ENCODE measurements at regions not wholly inside any gene's neighbourhood (a gene's known extent, or its start where the extent isn't known, plus 50 kb on each side); places are given as distances from the start of the nearest gene placed in this dataset.
"Not testable (repeated sequence)": the region's sequence is repeated elsewhere in the genome, so short reads cannot be mapped to it uniquely, and the experiment has no call there.

GRCh38 chr16:79864032-79864780 is 263.7 kb upstream of the MAF start:
- DNase-seq (ENCODE audit: low read depth) = no peak

GRCh38 chr16:79863128-79864031 is 262.8 kb upstream of the MAF start:
- DNase-seq (ENCODE audit: low read depth) = no peak

DNA sequence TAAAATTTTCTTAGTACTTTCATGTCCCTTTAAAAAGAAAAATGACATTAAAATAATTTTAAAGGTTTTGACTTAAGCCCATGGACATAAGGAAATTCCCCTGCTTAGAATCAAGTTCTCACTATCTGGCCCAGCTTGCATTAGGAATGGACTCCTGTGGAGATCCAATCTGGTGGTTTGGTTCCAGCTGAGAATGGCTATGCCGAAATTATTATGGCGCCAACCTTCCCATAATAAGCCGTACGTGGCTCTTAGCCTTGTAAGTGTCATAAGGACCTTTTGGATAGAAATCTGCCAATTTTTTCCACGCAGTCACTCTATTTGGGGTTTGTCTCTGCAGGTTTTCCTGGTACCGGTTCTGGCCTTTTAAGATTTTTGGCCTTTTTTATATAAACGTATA is 262.1 kb upstream of the MAF start:
- no peak for DNase-seq (ENCODE audit: low read depth)

- DNase-seq (ENCODE audit: low read depth) = no peak
These were observed 256.0 kb upstream of the MAF start for GRCh38 chr16:79856581-79856980.

DNA sequence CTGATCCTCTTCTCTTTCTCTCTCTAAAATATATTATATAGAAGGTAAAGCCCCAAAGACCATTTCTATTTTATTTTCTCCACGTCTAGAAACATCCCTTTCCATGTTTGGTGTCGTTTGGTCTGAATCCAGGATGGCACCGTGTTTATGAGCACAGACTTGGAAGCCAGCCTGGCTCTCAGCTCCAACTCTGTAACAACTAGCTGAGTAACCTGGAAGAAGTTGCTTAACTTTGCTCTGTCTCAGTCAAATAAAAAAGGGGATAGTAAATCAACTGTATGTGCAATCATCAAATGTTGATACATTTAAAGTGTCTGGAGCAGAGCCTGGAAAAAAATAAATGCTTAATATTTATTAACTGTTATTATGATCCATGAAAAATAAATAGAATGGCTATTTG is 249.8 kb upstream of the MAF start:
- no peak for DNase-seq (ENCODE audit: low read depth)

DNA sequence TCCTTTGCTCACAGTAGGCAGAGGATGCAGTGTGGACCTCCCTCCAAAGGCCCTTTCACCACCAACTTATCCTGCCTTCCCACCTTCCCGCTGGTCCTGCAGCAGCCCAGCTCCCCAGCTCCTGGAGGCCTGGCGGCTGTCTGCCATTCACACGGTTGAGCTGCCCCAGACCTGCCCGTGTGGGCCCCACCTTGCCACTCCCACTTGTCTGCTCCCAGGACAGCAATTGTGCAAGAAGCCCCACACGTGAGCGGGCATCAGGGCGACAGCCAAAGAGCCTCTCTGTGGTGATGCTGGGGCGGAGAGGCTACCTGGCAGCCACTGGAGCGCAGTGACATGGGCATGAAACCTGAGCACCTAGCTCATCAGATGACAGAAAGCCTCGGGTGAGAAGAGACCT is 248.6 kb upstream of the MAF start:
- DNase-seq (ENCODE audit: low read depth) = no peak

GRCh38 chr16:79848719-79849118 is 248.2 kb upstream of the MAF start:
- no peak for DNase-seq (ENCODE audit: low read depth)

DNA sequence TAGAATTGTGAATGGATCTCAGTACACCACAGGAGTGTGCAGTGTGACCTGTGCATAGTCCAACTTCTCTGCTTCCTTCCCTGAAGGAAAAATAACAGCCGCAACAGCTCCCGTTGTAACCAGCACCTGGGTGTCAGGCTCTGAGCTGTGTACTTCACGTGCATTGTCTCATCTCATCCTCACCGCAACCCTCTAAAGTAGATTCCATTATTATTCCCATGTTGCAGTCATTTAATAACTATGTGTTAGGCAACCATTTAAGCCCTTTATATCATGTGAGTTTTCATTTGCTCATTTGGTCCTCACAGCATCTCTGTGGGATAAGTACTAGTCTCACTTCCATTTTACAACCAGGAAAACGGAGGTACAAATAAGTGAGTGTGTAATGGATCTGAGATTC is 247.0 kb upstream of the MAF start:
- DNase-seq (ENCODE audit: low read depth) = no peak

DNA sequence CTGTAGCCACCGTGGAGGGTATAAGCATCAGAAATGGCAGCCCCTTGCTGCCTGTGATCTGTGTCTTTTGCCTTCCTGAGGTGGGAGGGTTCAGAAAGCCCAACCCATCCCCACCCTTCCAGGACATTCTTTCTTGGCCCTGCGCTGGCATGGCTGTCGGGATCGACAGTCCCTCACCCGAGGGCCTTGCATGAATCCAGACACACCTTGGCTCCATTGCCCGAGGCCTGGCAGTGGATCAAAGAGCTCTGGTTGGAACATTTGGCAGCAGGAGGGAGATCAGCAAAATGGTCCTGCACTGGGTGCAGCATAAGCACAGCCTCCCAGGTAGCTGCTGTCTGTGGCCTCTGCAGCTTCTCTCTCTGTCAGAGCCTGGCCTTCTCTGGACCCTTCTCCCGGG is 246.6 kb upstream of the MAF start:
- DNase-seq (ENCODE audit: low read depth) = no peak

GRCh38 chr16:79845734-79846135 is 245.2 kb upstream of the MAF start:
- DNase-seq (ENCODE audit: low read depth) = no peak

DNA sequence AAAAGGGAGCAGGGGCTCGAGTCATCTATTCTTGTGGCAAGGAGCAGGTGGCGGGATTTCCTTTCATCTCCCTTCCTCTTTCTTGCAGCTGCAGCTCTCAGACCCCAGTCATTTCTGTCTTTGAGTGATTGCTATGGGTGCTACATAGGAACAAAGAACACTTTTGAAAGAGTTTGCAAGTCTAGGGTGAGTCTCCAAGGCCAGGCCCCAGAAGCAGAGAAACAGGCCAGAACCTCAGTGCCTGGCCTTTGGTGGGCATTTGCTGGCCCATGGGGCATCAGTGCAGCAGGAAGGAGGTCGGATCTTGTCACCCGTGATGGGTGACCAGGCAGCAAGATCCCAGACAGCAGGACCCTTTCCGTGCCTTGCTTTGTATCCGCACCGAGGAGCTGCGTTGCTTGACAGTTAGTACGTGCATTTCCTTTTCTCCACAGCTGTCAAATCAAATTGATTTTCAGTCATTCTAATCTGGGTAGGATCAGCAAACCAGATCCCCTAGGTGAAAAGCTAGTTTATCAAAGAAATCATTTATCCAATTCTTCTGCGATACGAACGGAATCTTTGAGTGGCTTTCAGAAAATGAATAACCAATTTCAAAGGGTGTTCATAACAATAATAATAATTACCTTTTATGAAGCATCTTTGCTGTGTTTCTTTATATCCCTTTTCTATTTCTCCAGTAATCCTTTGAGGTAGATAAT is 244.6 kb upstream of the MAF start:
- no peak for DNase-seq (ENCODE audit: low read depth)

- no peak for DNase-seq (ENCODE audit: low read depth)
These were observed 244.1 kb upstream of the MAF start for GRCh38 chr16:79844603-79845002.

- no peak for DNase-seq (ENCODE audit: low read depth)
These were observed 243.1 kb upstream of the MAF start for GRCh38 chr16:79843631-79844043.

DNA sequence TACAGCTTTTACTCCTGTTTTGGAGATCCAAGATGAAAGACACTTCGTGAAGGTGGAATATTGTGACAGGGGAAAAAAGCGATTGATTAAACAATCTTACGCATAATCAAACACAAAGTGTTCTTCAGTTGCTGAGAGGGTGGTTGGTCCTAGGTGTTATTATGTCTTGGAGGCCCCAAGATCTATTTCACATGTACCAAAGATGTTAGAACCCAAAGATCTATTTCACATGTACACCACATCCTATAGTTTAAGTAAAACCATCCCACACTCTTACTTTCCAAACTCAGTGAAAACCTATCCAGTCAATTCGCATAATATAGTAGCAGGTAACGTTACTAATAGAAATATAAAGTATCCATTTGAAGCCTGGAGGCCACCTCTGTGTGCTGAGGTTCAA is 242.6 kb upstream of the MAF start:
- DNase-seq (ENCODE audit: low read depth) = no peak

DNA sequence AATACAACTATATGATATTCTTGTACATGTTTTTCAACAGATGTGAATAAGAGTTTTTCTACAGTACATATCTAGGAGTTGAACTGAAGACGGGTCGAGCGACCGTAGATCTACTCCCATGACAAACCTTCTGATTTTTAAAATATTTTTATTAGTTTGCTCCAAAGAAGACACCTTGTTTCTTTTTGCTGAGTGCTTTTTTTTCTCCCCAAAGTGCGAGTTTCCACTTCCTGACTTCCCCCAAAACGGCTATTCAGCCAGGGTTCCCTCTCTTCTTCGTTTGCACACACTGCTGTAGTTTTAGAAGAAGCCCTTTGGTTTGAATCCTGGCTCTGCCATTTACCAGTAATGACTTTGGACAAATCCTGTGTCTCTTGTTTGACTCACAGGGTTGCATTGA is 241.7 kb upstream of the MAF start:
- DNase-seq (ENCODE audit: low read depth) = no peak

GRCh38 chr16:79839466-79840341 is 239.2 kb upstream of the MAF start:
- no peak for DNase-seq (ENCODE audit: low read depth)

DNA sequence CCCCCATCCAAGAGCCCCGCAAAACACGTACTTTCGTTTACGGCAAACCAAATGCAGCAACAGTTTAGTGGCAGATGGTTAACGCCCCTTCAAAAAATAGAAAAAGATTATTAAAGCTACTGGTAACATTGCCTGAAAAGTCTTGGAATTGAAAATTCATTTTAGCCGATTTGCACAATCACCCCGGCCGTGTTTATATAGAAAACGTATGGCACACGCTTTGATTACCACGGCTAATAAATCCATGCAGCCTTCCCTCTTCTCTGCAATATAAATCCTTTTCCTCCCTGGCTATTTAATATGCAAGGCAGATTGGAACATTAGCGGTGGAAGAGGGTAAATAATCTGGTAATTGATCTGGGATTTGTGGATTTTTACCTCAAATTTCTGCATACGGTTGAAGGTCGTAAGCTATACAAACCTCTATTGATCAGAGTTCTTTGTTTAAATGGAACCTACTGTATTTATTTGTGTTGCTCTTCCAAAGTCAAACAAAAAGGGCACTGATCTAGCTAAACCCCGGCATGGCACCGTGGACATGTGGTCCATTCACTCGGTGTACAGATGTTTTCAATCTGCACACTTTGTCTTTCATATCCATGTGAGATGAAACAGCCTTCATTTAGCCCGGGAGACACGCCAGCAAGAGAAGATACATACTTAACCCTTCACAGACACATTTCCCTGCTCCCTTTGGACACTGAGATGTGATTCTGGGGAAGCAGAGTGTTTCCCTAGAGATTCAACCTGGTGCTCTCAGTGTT is 238.1 kb upstream of the MAF start:
- no peak for DNase-seq (ENCODE audit: low read depth)

DNA sequence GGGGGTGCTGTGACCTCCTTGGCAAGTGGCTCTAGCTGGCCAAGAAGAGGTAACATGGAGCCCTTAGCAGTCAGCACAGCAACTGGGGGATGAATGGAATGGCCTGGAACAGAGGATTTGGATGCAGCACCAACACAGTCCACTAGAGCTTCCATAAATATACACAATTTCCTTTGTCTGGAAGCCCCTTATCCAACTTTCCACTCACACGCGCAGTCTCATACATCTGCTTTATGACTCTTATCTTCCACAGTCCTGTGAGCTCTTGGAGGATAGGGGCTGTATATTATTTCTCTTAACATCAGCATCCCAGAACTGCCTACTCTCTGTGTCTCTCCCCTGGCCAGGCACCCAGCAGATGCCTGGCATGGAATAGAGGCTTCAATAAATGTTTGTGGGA is 235.6 kb upstream of the MAF start:
- DNase-seq (ENCODE audit: low read depth) = no peak

- DNase-seq (ENCODE audit: low read depth) = no peak
These were observed 234.7 kb upstream of the MAF start for GRCh38 chr16:79835194-79835593.

DNA sequence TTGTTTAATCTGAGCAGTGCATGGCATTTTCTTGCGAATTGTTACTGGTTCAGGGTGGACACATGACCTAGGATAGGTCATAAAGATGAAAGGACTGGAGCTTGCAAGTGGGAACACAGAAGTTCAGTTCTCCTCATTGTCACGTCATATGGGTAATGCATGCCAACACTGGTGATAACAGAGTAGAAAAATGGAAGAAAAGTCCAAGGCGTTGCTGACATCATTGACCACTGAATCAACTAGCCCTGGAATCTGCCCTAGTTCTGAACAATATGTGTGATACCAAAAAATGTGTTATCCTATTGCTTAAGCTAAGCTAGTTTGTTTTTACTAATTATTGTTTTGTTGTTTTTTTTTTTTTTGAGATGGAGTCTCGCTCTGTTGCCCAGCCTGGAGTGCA is 234.2 kb upstream of the MAF start:
- DNase-seq (ENCODE audit: low read depth) = no peak

DNA sequence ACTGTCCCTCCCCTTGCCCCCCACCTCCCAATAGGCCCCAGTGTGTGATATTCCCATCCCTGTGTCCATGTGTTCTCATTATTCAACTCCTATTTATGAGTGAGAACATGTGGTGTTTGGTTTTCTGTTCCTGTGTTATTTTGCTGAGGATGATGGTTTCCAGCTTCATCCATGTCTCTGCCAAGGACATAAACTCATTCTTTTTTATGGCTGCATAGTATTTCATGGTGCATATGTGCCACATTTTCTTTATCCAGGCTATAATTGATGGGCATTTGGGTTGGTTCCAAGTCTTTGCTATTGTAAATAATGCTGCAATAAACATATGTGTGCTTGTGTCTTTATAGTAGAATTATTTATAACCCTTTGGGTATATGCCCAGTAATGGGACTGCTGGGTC is 233.5 kb upstream of the MAF start:
- DNase-seq (ENCODE audit: low read depth) = not testable (repeated sequence)

Data from ELR (cell line).